ENCODE measurements at regions not wholly inside any gene's neighbourhood (a gene's known extent, or its start where the extent isn't known, plus 50 kb on each side); places are given as distances from the start of the nearest gene placed in this dataset.

GRCh38 chr3:13746385-13746784, 133.5 kb downstream of the WNT7A start:
- Histone ChIP-seq H3K27me3 (ENCODE audit: insufficient read depth, low read depth, low read length) (no peaks in the 10 kb centered on the region), H3K4me2 (ENCODE audit: low read length) (no peak overlapping the region), H3K79me2 (replicated peaks; ENCODE audit: insufficient read depth, low read length) (no peaks in the 10 kb centered on the region), H2AFZ (ENCODE audit: low read depth, low read length) (no peak overlapping the region), H3K27ac (ENCODE audit: low read length) (no peak overlapping the region), H3K9ac (ENCODE audit: low read length) (no peak overlapping the region), H3K36me3 (ENCODE audit: insufficient read depth, low read length) (no peaks in the 10 kb centered on the region), H4K20me1 (ENCODE audit: insufficient read depth) (no peaks in the 10 kb centered on the region), H3F3A (ENCODE audit: insufficient read depth, low read length, poor library complexity, severe bottlenecking) (peaks cover 4% of the 10 kb centered on the region), H3K9me3 (ENCODE audit: low read length) (peaks cover 4% of the 10 kb centered on the region), H3K9me2 (ENCODE audit: insufficient read depth, low read length) (no peaks in the 10 kb centered on the region), H3K4me3 (ENCODE audit: low read length) (no peak overlapping the region)
- no peak for TF ChIP-seq EP300 (conservative IDR thresholded peaks at IDR 0.05; ENCODE audit: poor library complexity, severe bottlenecking)
- TF ChIP-seq, protein P1, sequence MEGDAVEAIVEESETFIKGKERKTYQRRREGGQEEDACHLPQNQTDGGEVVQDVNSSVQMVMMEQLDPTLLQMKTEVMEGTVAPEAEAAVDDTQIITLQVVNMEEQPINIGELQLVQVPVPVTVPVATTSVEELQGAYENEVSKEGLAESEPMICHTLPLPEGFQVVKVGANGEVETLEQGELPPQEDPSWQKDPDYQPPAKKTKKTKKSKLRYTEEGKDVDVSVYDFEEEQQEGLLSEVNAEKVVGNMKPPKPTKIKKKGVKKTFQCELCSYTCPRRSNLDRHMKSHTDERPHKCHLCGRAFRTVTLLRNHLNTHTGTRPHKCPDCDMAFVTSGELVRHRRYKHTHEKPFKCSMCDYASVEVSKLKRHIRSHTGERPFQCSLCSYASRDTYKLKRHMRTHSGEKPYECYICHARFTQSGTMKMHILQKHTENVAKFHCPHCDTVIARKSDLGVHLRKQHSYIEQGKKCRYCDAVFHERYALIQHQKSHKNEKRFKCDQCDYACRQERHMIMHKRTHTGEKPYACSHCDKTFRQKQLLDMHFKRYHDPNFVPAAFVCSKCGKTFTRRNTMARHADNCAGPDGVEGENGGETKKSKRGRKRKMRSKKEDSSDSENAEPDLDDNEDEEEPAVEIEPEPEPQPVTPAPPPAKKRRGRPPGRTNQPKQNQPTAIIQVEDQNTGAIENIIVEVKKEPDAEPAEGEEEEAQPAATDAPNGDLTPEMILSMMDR (IDR thresholded peaks at IDR 0.05; ENCODE audit: poor library complexity, severe bottlenecking) = no peak
- TF ChIP-seq POLR2AphosphoS5 (IDR thresholded peaks at IDR 0.05) = no peak
- no peak for TF ChIP-seq TAF1 (IDR thresholded peaks at IDR 0.05; ENCODE audit: low read depth)
- TF ChIP-seq EZH2 (IDR thresholded peaks at IDR 0.05; ENCODE audit: borderline replicate concordance, insufficient read depth, low read length, poor library complexity, severe bottlenecking) = no peak
- TF ChIP-seq SMC3 (conservative IDR thresholded peaks at IDR 0.05; ENCODE audit: poor library complexity) = no peak
- TF ChIP-seq MXI1 (conservative IDR thresholded peaks at IDR 0.05; ENCODE audit: poor library complexity, severe bottlenecking) = no peak
- TF ChIP-seq, protein P2, sequence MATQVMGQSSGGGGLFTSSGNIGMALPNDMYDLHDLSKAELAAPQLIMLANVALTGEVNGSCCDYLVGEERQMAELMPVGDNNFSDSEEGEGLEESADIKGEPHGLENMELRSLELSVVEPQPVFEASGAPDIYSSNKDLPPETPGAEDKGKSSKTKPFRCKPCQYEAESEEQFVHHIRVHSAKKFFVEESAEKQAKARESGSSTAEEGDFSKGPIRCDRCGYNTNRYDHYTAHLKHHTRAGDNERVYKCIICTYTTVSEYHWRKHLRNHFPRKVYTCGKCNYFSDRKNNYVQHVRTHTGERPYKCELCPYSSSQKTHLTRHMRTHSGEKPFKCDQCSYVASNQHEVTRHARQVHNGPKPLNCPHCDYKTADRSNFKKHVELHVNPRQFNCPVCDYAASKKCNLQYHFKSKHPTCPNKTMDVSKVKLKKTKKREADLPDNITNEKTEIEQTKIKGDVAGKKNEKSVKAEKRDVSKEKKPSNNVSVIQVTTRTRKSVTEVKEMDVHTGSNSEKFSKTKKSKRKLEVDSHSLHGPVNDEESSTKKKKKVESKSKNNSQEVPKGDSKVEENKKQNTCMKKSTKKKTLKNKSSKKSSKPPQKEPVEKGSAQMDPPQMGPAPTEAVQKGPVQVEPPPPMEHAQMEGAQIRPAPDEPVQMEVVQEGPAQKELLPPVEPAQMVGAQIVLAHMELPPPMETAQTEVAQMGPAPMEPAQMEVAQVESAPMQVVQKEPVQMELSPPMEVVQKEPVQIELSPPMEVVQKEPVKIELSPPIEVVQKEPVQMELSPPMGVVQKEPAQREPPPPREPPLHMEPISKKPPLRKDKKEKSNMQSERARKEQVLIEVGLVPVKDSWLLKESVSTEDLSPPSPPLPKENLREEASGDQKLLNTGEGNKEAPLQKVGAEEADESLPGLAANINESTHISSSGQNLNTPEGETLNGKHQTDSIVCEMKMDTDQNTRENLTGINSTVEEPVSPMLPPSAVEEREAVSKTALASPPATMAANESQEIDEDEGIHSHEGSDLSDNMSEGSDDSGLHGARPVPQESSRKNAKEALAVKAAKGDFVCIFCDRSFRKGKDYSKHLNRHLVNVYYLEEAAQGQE (IDR thresholded peaks at IDR 0.05; ENCODE audit: borderline replicate concordance) = no peak
- TF ChIP-seq RAD21 (conservative IDR thresholded peaks at IDR 0.05) = no peak

DNA sequence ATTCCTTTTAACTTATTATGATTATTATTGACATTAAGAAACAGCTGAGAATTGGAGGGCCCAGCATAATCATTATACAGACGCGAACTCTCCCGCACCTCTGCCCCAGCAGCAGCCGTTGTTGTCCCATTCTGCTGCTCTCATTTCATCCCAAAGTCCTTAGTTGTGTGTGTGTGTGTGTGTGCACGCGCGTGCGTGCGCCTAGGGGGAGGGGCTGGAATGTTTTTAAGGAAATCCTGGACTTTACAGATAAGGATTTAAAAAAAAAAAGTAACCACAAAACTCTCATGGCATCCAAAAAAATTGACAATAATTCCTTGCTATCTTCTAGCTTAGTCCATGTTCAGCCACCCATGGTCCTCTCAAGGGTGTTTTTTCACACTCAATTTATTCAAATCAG, 134.2 kb downstream of the WNT7A start:
- no peak overlapping the region for H2AFZ ChIP-seq (ENCODE audit: low read depth, low read length)
- no peaks in the 10 kb centered on the region for H3K9me2 ChIP-seq (ENCODE audit: insufficient read depth, low read length)
- no peaks in the 10 kb centered on the region for H3K36me3 ChIP-seq (ENCODE audit: insufficient read depth, low read length)
- no peak overlapping the region for H3K4me3 ChIP-seq (ENCODE audit: low read length)
- no peaks in the 10 kb centered on the region for H4K20me1 ChIP-seq (ENCODE audit: insufficient read depth)
- no peaks in the 10 kb centered on the region for H3K27me3 ChIP-seq (ENCODE audit: insufficient read depth, low read depth, low read length)
- H3F3A ChIP-seq (ENCODE audit: insufficient read depth, low read length, poor library complexity, severe bottlenecking) = peaks cover 4% of the 10 kb centered on the region
- TF ChIP-seq POLR2AphosphoS5 (IDR thresholded peaks at IDR 0.05) (no peak), EZH2 (IDR thresholded peaks at IDR 0.05; ENCODE audit: borderline replicate concordance, insufficient read depth, low read length, poor library complexity, severe bottlenecking) (no peak), SMC3 (conservative IDR thresholded peaks at IDR 0.05; ENCODE audit: poor library complexity) (no peak)
- TF ChIP-seq, protein P2 (IDR thresholded peaks at IDR 0.05; ENCODE audit: borderline replicate concordance) = no peak
- H3K79me2 ChIP-seq (replicated peaks; ENCODE audit: insufficient read depth, low read length) = no peaks in the 10 kb centered on the region
- H3K9ac ChIP-seq (ENCODE audit: low read length) = no peak overlapping the region
- no peak overlapping the region for H3K4me2 ChIP-seq (ENCODE audit: low read length)
- peaks cover 10% of the 10 kb centered on the region for H3K9me3 ChIP-seq (ENCODE audit: low read length)
- no peak overlapping the region for H3K27ac ChIP-seq (ENCODE audit: low read length)

Data from neural cell (in vitro differentiated cells).